HG02884 (cell line): ENCODE measurements at regions not wholly inside any gene's neighbourhood (a gene's known extent, or its start where the extent isn't known, plus 50 kb on each side); places are given as distances from the start of the nearest gene placed in this dataset.

Experiments used
- ATAC-seq: cut with Tn5 transposase; IDR thresholded peaks from one replicate; pipeline ENCODE4 v1.9.1; 2021; ENCODE audit warnings: mild to moderate bottlenecking, moderate library complexity; ENCODE audit not compliant: unreplicated experiment

GRCh38 chr6:87938287-87938686, 109.4 kb upstream of the SPACA1 start:
- ATAC-seq = no peak

- no peak for ATAC-seq
These were observed 111.6 kb upstream of the SPACA1 start for GRCh38 chr6:87936065-87936464.

GRCh38 chr6:87935196-87935595, 112.4 kb upstream of the SPACA1 start:
- no peak for ATAC-seq

- no peak for ATAC-seq
These were observed 115.3 kb upstream of the SPACA1 start for GRCh38 chr6:87932361-87932760.

- peak; percentile 60 for ATAC-seq
These were observed 117.8 kb upstream of the SPACA1 start for GRCh38 chr6:87929843-87930288.

GRCh38 chr6:87926687-87927086, 121.0 kb upstream of the SPACA1 start:
- ATAC-seq = no peak

- ATAC-seq = no peak
These were observed 121.6 kb upstream of the SPACA1 start for GRCh38 chr6:87926072-87926471.

GRCh38 chr6:87925373-87926060, 122.1 kb upstream of the SPACA1 start:
- peak; percentile 40 for ATAC-seq

- no peak for ATAC-seq
These were observed 124.1 kb upstream of the SPACA1 start for GRCh38 chr6:87923389-87924050.

GRCh38 chr6:87922947-87923330, 124.7 kb upstream of the SPACA1 start:
- ATAC-seq = peak; percentile 75

GRCh38 chr6:87922196-87922946, 125.3 kb upstream of the SPACA1 start:
- no peak for ATAC-seq

- ATAC-seq = no peak
These were observed 126.6 kb upstream of the SPACA1 start for GRCh38 chr6:87921034-87921433.

GRCh38 chr6:87920245-87920644, 127.4 kb upstream of the SPACA1 start:
- no peak for ATAC-seq

- ATAC-seq = no peak
These were observed 128.2 kb upstream of the SPACA1 start for GRCh38 chr6:87919416-87919815.

GRCh38 chr6:87919001-87919400, 128.6 kb upstream of the SPACA1 start:
- no peak for ATAC-seq

- no peak for ATAC-seq
These were observed 129.1 kb upstream of the SPACA1 start for GRCh38 chr6:87918461-87918941.

GRCh38 chr6:87917886-87918285, 129.8 kb upstream of the SPACA1 start:
- no peak for ATAC-seq

- no peak for ATAC-seq
These were observed 131.2 kb upstream of the SPACA1 start for GRCh38 chr6:87916446-87916845.

GRCh38 chr6:87914637-87915395, 132.8 kb upstream of the SPACA1 start:
- ATAC-seq = peak; percentile 98

- no peak for ATAC-seq
These were observed 133.7 kb upstream of the SPACA1 start for GRCh38 chr6:87913974-87914373.

GRCh38 chr6:87912102-87912501, 135.5 kb upstream of the SPACA1 start:
- ATAC-seq = no peak
